ENCODE measurements at regions not wholly inside any gene's neighbourhood (a gene's known extent, or its start where the extent isn't known, plus 50 kb on each side); places are given as distances from the start of the nearest gene placed in this dataset.

- no peak for TF ChIP-seq POLR2A (IDR thresholded peaks at IDR 0.05)
- TF ChIP-seq CTCF (IDR thresholded peaks at IDR 0.05), result no peak
Measured at GRCh38 chr3:182252802-182253201, 540.5 kb upstream of the ATP11B start.

Data from body of pancreas (tissue), 4 donors.